ENCODE measurements at regions not wholly inside any gene's neighbourhood (a gene's known extent, or its start where the extent isn't known, plus 50 kb on each side); places are given as distances from the start of the nearest gene placed in this dataset.
A peak's percentile ranks its signal among the peaks of the same experiment; 100 is the strongest.
"Not testable (repeated sequence)": the region's sequence is repeated elsewhere in the genome, so short reads cannot be mapped to it uniquely, and the experiment has no call there.

DNA sequence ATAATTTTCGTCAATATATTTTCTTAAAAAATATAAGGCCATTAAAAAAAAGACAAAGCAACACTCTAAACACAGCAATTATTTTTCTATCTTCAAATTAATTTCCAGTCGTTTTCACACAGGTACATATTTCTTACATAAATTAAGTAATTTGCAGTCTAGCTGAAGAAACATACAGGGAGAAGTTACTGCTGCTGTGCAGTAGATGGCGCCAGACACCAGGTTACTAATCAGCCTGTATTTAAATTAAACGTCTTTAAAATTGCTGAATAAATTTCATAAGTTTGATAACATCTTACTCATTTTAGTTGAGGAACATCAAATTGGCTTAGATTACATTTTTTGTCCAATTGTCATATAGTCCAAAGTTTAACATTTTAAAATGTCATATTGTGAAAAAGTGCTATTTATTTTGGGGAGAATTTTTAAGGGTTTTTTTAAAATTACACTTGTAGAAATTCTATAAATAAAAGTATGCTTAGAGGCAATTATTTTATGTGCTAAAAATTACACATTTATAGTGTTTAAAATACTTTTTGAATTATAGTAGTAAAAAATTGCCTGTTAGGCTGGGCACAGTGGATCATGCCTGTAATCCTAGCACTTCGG, 88.4 kb downstream of the PMAIP1 start:
- no peak for DNase-seq (ENCODE audit: extremely low spot score)
- WGBS: 16% methylated on average over 5 of the region's 5 CpGs
- H3K27ac ChIP-seq (ENCODE audit: low read depth): no peak overlapping the region
- H3K36me3 ChIP-seq (ENCODE audit: insufficient read depth): no peaks in the 10 kb centered on the region
- H3K4me3 ChIP-seq (ENCODE audit: low read depth, low read length): no peak overlapping the region
- no peaks in the 10 kb centered on the region for H3K4me1 ChIP-seq (ENCODE audit: insufficient read depth)

DNA sequence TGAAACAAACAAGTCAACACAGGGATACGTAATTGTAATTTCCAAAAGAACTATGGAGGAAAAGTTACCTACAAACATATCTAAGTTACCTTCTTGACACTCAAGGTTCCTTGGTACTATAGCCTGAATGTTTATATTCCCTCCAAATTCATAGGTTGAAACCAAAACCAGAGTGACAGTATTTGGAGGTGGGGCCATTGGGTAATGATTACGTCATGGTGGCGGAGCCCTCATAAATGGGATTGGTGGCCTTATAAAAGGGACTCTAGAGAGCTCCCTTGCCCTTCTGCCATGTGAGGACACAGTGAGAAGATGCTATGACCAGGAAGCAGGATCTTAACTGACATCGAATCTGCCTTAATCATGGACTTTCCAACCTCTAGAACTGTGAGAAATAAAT, 87.3 kb downstream of the PMAIP1 start:
- Histone ChIP-seq H3K4me1 (ENCODE audit: insufficient read depth) (no peaks in the 10 kb centered on the region), H3K4me3 (ENCODE audit: low read depth, low read length) (no peak overlapping the region), H3K27ac (ENCODE audit: low read depth) (no peak overlapping the region), H3K36me3 (ENCODE audit: insufficient read depth) (no peaks in the 10 kb centered on the region)
- 77% methylated on average over 4 of the region's 4 CpGs for WGBS
- no peak for DNase-seq (ENCODE audit: extremely low spot score)

DNA sequence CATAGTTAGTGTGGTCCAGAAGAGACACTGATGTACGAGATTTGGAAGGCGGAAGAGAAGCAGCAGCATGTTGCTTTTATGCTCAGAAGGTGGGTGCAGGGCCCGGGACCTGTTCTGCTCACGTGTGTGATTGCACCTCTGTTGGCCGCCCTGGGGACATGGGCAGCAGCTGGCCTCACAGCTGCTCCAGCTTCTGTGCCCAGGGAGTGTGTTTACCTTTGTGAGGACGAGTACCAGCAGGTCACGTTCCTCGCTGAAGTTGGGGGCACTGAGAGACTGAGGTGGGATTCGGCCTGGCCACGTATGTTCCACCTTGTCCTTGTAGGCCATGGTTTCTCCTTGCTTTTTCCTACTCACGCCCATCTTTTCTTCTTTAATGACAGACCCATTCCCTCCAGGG, 86.3 kb downstream of the PMAIP1 start:
- no peaks in the 10 kb centered on the region for H3K4me1 ChIP-seq (ENCODE audit: insufficient read depth)
- 84% methylated on average over 11 of the region's 11 CpGs for WGBS
- no peak for DNase-seq (ENCODE audit: extremely low spot score)
- H3K27ac ChIP-seq (ENCODE audit: low read depth): no peak overlapping the region
- no peaks in the 10 kb centered on the region for H3K36me3 ChIP-seq (ENCODE audit: insufficient read depth)
- no peak overlapping the region for H3K4me3 ChIP-seq (ENCODE audit: low read depth, low read length)

DNA sequence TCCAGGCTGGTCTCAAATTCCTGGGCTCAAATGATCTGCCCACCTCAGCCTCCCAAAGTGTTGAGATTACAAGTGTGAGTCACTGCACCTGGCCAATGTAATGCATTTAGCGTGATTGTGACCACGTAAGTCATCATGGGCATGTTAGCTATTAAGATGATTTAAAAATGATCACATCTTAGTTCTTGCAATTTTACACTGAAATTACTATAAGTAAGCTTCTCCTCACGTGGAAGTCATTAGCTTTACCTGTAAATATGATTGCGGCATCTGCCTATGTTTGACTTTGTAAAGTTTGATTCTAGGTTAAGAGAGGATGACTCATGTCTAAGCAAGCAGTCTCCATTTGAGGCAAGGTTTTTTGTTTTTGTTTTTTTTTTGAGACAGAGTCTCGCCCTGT, 85.5 kb downstream of the PMAIP1 start:
- no peak for DNase-seq (ENCODE audit: extremely low spot score)
- H3K36me3 ChIP-seq (ENCODE audit: insufficient read depth): no peaks in the 10 kb centered on the region
- no peak overlapping the region for H3K27ac ChIP-seq (ENCODE audit: low read depth)
- no peak overlapping the region for H3K4me3 ChIP-seq (ENCODE audit: low read depth, low read length)
- no peaks in the 10 kb centered on the region for H3K4me1 ChIP-seq (ENCODE audit: insufficient read depth)
- WGBS: 72% methylated on average over 5 of the region's 5 CpGs

DNA sequence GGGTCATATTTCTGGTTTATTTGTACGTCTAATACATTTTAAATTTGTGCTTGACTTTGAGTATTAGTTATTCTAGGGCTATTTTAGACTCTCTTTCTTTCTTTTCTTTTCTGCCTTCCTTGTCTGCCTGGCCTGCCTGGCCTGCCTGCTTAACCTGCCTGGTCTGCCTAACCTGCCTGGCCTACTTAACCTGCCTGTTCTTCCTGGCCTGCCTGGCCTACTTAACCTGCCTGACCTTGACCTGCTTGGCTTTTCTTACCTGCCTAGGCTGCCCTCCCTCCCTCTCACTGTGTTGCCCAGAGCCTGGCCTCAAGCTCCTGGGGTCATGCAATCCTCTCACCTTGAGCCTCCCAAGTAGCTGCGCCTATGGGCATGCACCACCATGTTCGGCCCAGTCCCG, 83.7 kb downstream of the PMAIP1 start:
- Histone ChIP-seq H3K4me1 (ENCODE audit: insufficient read depth) (no peaks in the 10 kb centered on the region), H3K4me3 (ENCODE audit: low read depth, low read length) (no peak overlapping the region), H3K27ac (ENCODE audit: low read depth) (no peak overlapping the region), H3K36me3 (ENCODE audit: insufficient read depth) (no peaks in the 10 kb centered on the region)
- DNase-seq (ENCODE audit: extremely low spot score): no peak
- 96% methylated on average over 4 of the region's 4 CpGs for WGBS

DNA sequence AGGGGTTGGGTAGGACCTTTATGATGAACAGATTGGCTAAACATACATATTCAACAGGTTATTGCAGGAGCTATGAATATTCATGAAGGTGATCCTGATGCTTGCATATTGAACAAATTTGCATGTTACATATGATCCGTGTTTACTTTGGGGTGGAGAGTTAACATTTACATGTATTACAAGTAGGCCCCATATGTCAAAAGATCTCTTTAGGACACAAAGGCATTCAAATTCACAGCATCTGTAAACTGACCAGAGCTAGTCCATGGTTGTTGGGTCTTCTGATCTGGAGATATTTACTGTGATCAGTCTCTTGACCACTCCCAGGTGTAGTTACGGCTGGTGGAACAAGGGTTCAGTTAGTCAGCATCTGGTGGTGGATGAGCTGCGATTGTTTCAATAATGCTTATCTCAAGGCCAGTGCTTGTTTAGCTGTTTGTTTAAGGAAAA, 80.4 kb downstream of the PMAIP1 start:
- DNase-seq (ENCODE audit: extremely low spot score): no peak
- Histone ChIP-seq H3K4me3 (ENCODE audit: low read depth, low read length) (no peak overlapping the region), H3K36me3 (ENCODE audit: insufficient read depth) (no peaks in the 10 kb centered on the region), H3K27ac (ENCODE audit: low read depth) (no peak overlapping the region), H3K4me1 (ENCODE audit: insufficient read depth) (no peaks in the 10 kb centered on the region)
- WGBS: 80% methylated on average over 3 of the region's 3 CpGs

DNA sequence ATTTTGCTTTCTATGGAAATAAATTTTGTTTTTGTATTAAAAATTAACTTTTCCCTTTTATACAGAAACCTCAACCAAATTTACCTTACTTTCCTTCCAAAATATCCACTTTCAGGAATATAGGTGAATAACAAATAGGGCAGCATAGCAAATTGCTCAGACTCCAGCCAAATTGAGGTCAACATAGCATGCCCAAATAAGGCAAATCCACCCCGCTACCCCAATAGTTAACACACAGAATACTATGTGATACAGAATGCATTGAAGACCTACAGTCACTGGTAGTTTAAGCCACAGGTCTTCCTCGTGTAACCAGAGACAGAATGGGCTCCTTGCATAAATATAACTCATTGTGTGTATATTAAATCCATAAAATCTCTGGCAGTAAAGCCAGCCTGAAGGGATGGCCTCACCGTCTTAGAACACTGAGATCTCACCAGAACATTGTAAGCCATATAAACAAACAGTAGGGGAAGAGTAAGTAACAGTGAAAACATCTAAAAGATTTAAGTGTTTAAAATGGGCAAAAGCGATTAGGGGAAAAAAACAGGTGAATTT, 72.2 kb downstream of the PMAIP1 start:
- DNase-seq (ENCODE audit: extremely low spot score): no peak
- Histone ChIP-seq H3K4me3 (ENCODE audit: low read depth, low read length) (no peak overlapping the region), H3K27ac (ENCODE audit: low read depth) (no peak overlapping the region), H3K4me1 (ENCODE audit: insufficient read depth) (no peaks in the 10 kb centered on the region), H3K36me3 (ENCODE audit: insufficient read depth) (no peaks in the 10 kb centered on the region)
- WGBS: 51% methylated on average over 4 of the region's 4 CpGs

DNA sequence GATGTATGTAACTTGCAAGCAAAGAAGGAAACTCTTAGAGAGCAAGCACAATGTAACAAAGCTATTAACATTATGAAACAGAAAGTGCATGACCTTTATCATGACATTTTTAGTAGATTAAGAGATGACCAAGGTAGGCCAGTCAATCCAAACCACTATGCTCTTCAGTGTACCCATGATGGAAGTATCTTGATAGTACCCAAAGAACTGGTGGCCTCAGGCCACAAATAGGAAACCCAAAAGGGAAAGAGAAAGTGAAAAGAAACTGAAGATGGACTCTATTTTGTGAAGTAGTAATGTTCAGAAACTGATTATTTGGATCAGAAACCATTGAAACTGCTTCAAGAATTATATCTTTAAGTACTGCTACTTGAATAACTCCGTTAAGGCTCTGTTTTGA, 71.3 kb downstream of the PMAIP1 start:
- not testable (repeated sequence) for H3K4me3 ChIP-seq (ENCODE audit: low read depth, low read length); H3K36me3 ChIP-seq (ENCODE audit: insufficient read depth); DNase-seq (ENCODE audit: extremely low spot score); H3K4me1 ChIP-seq (ENCODE audit: insufficient read depth); H3K27ac ChIP-seq (ENCODE audit: low read depth)
- WGBS: 90% methylated on average over 1 of the region's 1 CpG

DNA sequence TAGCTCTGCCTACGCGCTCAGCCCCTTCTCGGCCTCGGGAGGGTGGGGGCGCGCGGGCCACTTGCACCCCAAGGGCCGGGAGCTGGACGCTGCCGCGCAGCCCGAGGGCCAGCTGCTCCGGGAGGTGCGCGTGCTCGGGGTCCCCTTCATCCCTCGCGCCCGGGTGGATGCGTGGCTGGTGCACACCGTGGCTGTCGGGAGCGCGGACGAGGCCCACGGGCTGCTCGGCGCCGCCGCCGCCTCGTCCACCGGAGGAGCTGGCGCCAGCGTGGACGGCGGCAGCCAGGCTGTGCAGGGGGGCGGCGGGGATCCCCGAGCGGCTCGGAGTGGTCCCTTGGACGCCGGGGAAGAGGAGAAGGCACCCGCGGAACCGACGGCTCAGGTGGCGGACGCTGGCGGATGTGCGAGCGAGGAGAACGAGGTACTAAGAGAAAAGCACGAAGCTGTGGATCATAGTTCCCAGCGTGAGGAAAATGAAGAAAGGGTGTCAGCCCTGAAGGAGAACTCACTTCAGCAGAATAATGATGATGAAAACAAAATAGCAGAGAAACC, 69.8 kb downstream of the PMAIP1 start:
- 36% methylated on average over 54 of the region's 56 CpGs for WGBS
- not testable (repeated sequence) for DNase-seq (ENCODE audit: extremely low spot score); H3K4me1 ChIP-seq (ENCODE audit: insufficient read depth); H3K27ac ChIP-seq (ENCODE audit: low read depth); H3K36me3 ChIP-seq (ENCODE audit: insufficient read depth)
- peak overlapping the region; percentile 26 for H3K4me3 ChIP-seq (ENCODE audit: low read depth, low read length)

DNA sequence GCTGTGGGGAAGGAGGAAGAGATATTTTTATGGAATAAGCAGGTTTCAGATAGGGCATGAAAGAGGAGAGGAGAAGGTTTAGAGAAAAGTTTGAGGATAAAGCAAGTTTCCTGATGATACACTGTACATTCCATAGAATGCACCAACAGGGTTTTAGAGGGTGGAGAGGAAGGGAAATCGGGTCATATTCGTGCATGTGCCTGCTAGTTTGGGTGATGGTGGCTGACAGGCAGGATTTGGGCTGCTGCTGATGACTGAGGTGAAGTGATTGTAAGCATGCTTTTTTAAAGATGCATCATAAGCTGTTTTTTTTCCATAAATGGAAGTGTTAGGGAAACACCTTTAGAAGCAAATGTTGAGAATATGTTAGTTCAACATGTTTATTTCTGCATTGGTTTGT, 68.8 kb downstream of the PMAIP1 start:
- H3K27ac ChIP-seq (ENCODE audit: low read depth): no peak overlapping the region
- H3K4me1 ChIP-seq (ENCODE audit: insufficient read depth): no peaks in the 10 kb centered on the region
- H3K36me3 ChIP-seq (ENCODE audit: insufficient read depth): no peaks in the 10 kb centered on the region
- H3K4me3 ChIP-seq (ENCODE audit: low read depth, low read length): no peak overlapping the region
- no peak for DNase-seq (ENCODE audit: extremely low spot score)
- WGBS: 89% methylated on average over 2 of the region's 2 CpGs

DNA sequence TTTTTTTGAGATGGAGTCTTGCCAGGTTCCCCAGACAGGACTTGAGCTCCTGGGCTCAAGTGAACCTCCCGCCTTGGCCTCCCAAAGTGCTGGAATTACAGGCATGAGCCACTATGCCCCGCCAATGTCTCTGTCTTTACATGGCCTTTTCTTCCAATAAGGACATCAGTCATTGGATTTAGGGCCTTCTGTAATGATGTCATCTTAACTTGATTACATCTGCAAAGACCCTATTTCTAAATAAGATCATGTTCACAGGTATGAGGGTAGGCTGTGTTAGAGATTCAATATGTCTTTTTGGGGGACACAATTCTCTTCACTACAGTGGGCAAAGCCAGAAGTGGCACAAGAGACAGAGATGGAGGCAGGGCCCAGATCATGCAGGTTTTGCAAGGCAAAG, 68.1 kb downstream of the PMAIP1 start:
- DNase-seq (ENCODE audit: extremely low spot score): no peak
- no peaks in the 10 kb centered on the region for H3K36me3 ChIP-seq (ENCODE audit: insufficient read depth)
- H3K4me1 ChIP-seq (ENCODE audit: insufficient read depth): no peaks in the 10 kb centered on the region
- H3K27ac ChIP-seq (ENCODE audit: low read depth): no peak overlapping the region
- 95% methylated on average over 2 of the region's 2 CpGs for WGBS
- H3K4me3 ChIP-seq (ENCODE audit: low read depth, low read length): no peak overlapping the region

DNA sequence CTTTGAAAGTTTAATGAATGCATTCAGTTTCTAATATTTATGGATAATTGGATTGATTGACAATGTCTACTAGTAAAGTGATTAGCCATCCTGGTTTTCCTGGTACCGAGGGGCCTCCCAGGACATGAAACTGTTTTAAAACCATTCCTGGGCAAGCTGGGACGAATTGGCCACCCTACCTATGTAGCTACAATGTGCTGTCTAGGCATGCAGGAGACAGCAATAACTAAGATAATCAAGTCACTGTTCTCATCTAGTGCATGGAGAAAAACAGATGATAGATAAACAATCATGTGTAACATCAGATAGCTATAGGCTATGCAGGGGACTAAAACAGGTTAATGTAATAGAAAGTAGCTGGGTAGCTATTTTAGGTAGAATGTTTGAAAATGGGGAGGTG, 67.1 kb downstream of the PMAIP1 start:
- WGBS: 64% methylated on average over 2 of the region's 2 CpGs
- no peak overlapping the region for H3K4me3 ChIP-seq (ENCODE audit: low read depth, low read length)
- no peak for DNase-seq (ENCODE audit: extremely low spot score)
- H3K4me1 ChIP-seq (ENCODE audit: insufficient read depth): no peaks in the 10 kb centered on the region
- H3K36me3 ChIP-seq (ENCODE audit: insufficient read depth): no peaks in the 10 kb centered on the region
- H3K27ac ChIP-seq (ENCODE audit: low read depth): no peak overlapping the region

DNA sequence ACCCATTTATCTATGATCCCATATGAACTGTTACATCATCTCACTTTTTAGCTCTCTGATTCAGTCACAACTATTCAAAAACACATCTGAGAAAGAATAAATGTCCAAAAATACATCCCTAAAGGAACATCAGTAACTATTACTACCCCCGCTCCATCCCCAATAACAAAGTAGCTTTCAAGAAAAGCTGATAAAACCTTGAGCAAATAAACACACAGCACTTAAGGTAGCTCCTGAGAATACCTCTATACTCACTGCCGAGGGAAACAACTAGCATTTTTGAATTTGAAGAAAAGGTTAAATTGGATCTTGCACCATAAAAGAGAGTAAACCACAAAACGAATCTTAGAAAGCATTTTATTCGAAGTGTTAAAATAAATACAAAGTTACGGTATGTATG, 63.4 kb downstream of the PMAIP1 start:
- no peak for DNase-seq (ENCODE audit: extremely low spot score)
- H3K27ac ChIP-seq (ENCODE audit: low read depth): no peak overlapping the region
- no peaks in the 10 kb centered on the region for H3K4me1 ChIP-seq (ENCODE audit: insufficient read depth)
- H3K36me3 ChIP-seq (ENCODE audit: insufficient read depth): no peaks in the 10 kb centered on the region
- H3K4me3 ChIP-seq (ENCODE audit: low read depth, low read length): no peak overlapping the region
- WGBS: 50% methylated on average over 5 of the region's 5 CpGs

DNA sequence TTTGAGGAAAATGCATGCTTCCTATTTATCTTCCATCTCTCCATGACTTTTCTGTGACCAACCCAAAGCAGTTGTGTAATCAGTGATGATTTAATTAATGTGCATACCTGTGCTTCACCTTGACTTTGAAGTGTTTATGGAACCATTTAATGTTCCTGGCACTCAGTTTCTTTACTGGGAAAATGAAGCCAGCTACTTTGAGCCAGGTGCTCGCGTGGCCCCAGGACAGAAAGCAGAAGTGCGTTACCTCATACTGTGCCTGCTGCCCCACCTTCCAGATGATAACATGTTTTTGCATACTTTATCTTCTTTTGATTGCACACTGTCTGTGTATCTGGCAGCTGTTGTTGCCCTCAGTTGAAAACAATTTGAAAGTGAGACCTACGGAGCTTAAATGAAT, 61.3 kb downstream of the PMAIP1 start:
- Histone ChIP-seq H3K36me3 (ENCODE audit: insufficient read depth) (no peaks in the 10 kb centered on the region), H3K4me1 (ENCODE audit: insufficient read depth) (no peaks in the 10 kb centered on the region), H3K27ac (ENCODE audit: low read depth) (no peak overlapping the region), H3K4me3 (ENCODE audit: low read depth, low read length) (no peak overlapping the region)
- no peak for DNase-seq (ENCODE audit: extremely low spot score)
- 82% methylated on average over 4 of the region's 4 CpGs for WGBS
